GM18502 (cell line): ENCODE measurements at regions not wholly inside any gene's neighbourhood (a gene's known extent, or its start where the extent isn't known, plus 50 kb on each side); places are given as distances from the start of the nearest gene placed in this dataset.
"Not testable (repeated sequence)": the region's sequence is repeated elsewhere in the genome, so short reads cannot be mapped to it uniquely, and the experiment has no call there.

Experiments
- ATAC-seq: cut with Tn5 transposase; IDR thresholded peaks from one replicate; pipeline ENCODE4 v1.9.1; 2021; ENCODE audit warnings: mild to moderate bottlenecking; ENCODE audit not compliant: unreplicated experiment, poor library complexity

DNA sequence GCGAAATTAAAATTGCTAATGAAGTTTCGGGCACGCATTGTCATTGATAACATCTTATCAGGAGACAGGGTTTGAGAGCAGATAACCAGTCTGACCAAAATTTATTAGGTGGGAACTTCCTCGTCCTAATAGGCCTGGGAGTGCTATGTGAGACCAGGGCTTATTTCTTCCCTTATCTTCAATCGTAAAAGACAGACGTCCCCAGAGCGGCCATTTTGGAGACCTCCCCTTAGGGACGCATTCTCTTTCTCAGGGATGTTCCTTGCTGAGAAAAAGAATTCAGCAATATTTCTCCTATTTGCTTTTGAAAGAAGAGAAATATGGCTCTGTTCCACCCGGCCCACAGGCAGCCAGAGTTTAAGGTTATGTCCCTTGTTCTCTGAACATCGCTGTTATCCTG lies 184.7 kb downstream of the OSTF1 start:
- not testable (repeated sequence) for ATAC-seq

GRCh38 chr9:75274781-75275180 lies 186.5 kb downstream of the OSTF1 start:
- no peak for ATAC-seq

- ATAC-seq = no peak
These were observed 193.7 kb downstream of the OSTF1 start for GRCh38 chr9:75282047-75282446.

- ATAC-seq = no peak
These were observed 201.0 kb downstream of the OSTF1 start for GRCh38 chr9:75289332-75289731.

- ATAC-seq = no peak
These were observed 211.0 kb downstream of the OSTF1 start for GRCh38 chr9:75299324-75299723.

- no peak for ATAC-seq
These were observed 245.3 kb downstream of the OSTF1 start for GRCh38 chr9:75333624-75334023.

DNA sequence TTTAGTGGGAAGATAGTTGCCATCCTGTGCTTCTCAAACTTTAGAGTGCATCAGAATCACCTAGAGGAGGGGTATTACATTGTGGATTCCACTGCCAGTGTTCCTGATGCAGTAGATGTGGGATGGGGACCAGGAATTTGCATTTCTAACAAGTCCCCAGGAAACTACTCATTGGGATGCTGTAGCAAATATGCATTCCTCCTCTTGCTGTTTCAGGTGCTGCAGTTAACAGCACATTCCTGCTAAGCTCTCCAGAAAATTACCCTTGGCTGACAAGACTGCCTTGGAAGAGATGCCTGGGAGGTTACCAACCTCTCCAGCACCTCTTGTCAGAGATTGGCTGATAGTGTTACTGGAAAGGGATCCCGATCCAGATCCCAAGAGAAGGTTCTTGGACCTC lies 270.5 kb downstream of the OSTF1 start:
- no peak for ATAC-seq

DNA sequence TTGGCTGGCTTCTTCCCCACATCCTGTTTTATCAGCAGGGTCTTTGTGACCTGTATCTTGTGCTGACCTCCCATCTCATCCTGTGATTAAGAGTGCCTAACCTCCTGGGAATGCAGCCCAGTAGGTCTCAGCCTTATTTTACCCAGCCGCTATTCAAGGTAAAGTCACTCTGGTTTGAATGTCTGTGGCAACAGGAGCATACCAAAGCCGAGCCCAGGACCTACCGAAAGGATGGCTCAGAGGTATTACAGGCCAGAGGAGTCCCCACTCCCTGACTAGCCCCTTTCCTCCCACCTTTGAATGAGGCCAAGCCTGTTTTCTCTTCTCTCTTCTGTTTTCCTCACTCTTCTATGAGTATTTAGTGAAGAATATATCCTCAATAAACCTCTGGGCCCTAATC lies 271.3 kb downstream of the OSTF1 start:
- no peak for ATAC-seq

GRCh38 chr9:75360252-75360651 lies 271.9 kb downstream of the OSTF1 start:
- ATAC-seq = no peak

DNA sequence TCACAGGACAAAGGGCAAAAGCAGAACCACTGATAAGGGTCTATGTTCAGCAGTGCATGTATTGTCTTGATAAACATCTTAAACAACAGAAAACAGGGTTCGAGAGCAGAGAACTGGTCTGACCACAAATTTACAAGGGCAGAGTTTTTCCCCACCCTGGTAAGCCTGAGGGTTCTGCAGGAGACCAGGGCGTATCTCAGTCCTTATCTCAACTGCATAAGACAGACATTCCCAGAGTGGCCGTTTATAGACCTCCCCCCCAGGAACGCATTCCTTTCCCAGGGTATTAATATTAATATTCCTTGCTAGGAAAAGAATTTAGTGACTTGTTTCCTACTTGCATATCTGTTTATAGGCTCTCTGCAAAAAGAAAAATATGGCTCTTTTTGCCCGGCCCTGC lies 274.1 kb downstream of the OSTF1 start:
- not testable (repeated sequence) for ATAC-seq

DNA sequence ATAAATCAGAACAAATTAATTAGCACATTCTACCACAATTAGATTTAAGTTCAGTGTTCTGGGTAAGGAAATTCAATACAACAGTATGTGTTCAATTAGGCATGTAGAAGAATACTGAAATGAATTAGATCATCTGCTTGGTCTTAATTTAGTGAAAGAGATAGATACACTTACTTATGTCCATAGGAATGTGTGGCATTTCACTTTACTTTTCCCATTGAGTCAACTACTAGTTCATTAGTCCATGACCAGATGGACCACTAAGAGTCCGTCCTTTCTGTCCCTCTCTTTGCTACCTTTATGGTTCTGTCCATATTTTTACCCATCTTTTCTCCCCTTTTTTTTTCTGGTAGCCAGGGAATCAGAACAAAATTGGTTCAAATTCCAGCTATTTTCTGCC lies 276.9 kb downstream of the OSTF1 start:
- ATAC-seq = no peak

DNA sequence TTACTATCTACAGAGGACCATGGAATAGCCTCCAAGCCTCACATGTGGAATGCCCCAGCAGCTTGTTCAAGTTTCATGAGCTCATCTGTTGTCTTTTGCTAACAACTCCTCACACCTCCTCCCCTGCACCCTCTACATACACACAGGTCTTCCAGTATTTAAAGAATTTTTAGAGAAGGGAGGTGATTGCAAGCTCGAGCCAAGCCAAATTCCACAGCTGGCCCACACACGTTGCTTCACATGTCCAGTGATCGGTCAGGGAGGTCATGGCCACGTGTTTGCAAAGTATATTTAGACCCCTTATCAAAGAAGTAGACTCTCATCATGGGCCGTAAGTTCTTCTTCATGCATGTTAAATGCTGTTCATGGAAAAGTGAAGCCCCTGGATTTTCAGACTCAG lies 281.7 kb downstream of the OSTF1 start:
- no peak for ATAC-seq

- ATAC-seq = no peak
These were observed 284.4 kb downstream of the OSTF1 start for GRCh38 chr9:75372499-75373268.

DNA sequence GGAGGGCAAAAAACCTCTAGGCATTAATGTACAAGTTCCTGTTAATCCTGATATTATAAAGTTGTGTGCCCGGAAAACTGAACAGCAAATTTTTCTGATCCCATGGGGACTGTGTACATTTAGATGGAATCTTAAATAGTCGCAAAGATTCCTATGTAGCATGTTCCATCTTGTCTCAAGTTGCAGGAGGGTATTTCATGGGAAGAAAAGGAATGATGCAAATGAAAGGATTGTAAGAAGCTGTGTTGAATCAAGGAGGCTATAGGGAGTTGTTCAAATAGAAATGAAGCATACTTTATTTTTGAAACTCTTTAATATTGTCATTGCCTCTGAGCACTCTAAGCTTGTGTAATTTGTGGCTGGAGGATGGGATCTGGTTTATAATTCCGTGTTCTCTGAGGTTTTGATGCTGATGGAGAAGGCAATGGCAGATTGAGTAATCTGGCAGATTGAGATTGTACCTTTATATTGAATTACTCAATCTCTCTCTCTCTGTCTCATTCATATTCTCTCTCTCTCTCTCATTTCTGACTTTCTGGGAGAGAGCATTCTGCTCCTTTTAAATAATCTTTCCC lies 288.5 kb downstream of the OSTF1 start:
- ATAC-seq = no peak

- no peak for ATAC-seq
These were observed 289.7 kb downstream of the OSTF1 start for GRCh38 chr9:75378036-75378435.

DNA sequence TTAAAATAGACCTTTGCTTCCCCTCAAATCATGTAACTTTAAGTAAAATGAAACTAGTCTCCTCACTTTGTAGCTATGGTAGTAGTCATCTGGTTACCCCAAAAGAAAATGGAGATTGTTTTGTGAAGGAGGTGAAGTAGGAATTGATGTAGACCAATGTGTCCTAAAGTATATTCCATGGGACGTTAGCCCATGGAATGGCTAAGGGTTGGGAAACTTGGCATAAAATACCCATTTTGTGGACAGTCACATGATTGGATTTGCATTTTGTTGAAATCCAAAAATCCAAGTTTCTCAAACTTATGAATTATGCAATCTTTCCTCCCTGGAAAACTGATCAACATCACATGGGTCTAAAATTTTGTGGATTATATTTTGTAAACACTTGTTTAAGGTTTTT lies 290.6 kb downstream of the OSTF1 start:
- no peak for ATAC-seq

GRCh38 chr9:75382126-75382525 lies 293.8 kb downstream of the OSTF1 start:
- ATAC-seq = no peak

DNA sequence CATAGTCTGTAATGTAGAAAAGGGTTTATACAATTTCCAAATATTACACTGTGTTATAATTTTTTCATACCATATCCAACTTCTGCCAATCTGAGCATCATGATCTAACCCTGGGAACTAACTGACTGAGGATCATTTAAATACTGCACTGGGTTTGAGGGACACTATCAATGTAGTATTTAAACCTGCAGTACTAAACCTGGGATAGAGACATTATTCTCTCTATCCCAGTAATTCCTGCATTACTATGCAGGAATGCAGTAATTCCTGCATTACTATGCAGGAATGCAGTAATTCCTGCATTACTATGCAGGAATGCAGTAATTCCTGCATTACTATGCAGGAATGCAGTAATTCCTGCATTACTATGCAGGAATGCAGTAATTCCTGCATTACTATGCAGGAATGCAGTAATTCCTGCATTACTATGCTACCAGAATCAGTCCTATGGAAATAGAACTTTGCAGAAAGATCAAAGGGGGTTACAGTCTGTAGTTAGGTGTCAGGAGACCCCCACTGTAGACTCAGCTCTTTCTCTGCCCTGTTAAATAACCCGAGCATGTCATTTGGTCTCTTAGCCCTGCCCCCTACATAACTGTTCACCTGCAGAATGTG lies 295.2 kb downstream of the OSTF1 start:
- not testable (repeated sequence) for ATAC-seq

- ATAC-seq = no peak
These were observed 296.9 kb downstream of the OSTF1 start for GRCh38 chr9:75385236-75385635.

GRCh38 chr9:75389101-75389500 lies 300.8 kb downstream of the OSTF1 start:
- ATAC-seq = no peak

GRCh38 chr9:75390951-75391350 lies 302.6 kb downstream of the OSTF1 start:
- no peak for ATAC-seq

- no peak for ATAC-seq
These were observed 303.2 kb downstream of the OSTF1 start for GRCh38 chr9:75391497-75391896.
